Muscle of leg (tissue), 3 donors: ENCODE measurements at regions not wholly inside any gene's neighbourhood (a gene's known extent, or its start where the extent isn't known, plus 50 kb on each side); places are given as distances from the start of the nearest gene placed in this dataset.

ENCODE experiments used
- DNase-seq: peaks from one replicate; pipeline ENCODE4 v3.0.0; 2013
- H3K27ac ChIP-seq: one replicate; pipeline ENCODE4 v1.5.1; 2013; ENCODE audit warnings: mild to moderate bottlenecking, low read length, control low read depth
- H3K27me3 ChIP-seq: one replicate; pipeline ENCODE4 v1.6.1; 2013; ENCODE audit warnings: low read length; ENCODE audit not compliant: control insufficient read depth, insufficient read depth
- H3K36me3 ChIP-seq: one replicate; pipeline ENCODE4 v1.6.1; 2013; ENCODE audit warnings: low read length; ENCODE audit not compliant: control insufficient read depth, insufficient read depth
- H3K4me1 ChIP-seq: one replicate; pipeline ENCODE4 v1.6.1; 2013; ENCODE audit warnings: low read length; ENCODE audit not compliant: control insufficient read depth, insufficient read depth
- H3K4me3 ChIP-seq: one replicate; pipeline ENCODE4 v1.5.1; 2013; ENCODE audit warnings: low read length, control low read depth
- H3K9me3 ChIP-seq: replicated peaks from 2 replicates; pipeline ENCODE4 v1.6.1; 2013; ENCODE audit warnings: low read depth, low read length; ENCODE audit not compliant: control insufficient read depth
- WGBS: methylation state at CpG from one replicate; pipeline ENCODE4 v1.1.5; 2013; ENCODE audit warnings: missing lambda C conversion rate; ENCODE audit not compliant: insufficient coverage; 5-methylcytosine and 5-hydroxymethylcytosine counted together

DNA sequence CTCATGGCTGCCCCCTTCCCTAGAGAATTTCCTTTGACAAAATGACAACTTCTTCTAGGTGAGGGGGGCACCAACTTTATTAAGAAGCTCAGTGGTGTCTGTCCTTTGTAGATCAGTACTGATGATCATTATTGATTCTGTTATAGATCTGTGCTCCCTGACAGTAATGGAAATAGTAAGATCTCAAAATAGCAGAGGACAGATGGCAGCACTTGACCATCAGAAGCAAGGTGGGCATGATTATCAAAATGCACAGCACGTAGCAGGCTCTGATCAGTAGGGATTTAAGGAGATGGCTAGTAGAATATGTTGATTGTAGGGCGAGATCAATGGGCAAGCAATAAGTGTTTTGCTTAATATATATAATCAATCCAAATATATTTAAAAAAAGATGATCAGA lies 208.6 kb upstream of the HDDC2 start:
- no peaks in the 10 kb centered on the region for H3K9me3 ChIP-seq
- H3K36me3 ChIP-seq, result no peaks in the 10 kb centered on the region
- no peaks in the 10 kb centered on the region for H3K4me1 ChIP-seq
- H3K4me3 ChIP-seq, result no peak overlapping the region
- no CpG with 5 or more reads among the region's 2 CpGs for WGBS
- H3K27me3 ChIP-seq, result no peaks in the 10 kb centered on the region
- no peak for DNase-seq
- no peak overlapping the region for H3K27ac ChIP-seq

DNA sequence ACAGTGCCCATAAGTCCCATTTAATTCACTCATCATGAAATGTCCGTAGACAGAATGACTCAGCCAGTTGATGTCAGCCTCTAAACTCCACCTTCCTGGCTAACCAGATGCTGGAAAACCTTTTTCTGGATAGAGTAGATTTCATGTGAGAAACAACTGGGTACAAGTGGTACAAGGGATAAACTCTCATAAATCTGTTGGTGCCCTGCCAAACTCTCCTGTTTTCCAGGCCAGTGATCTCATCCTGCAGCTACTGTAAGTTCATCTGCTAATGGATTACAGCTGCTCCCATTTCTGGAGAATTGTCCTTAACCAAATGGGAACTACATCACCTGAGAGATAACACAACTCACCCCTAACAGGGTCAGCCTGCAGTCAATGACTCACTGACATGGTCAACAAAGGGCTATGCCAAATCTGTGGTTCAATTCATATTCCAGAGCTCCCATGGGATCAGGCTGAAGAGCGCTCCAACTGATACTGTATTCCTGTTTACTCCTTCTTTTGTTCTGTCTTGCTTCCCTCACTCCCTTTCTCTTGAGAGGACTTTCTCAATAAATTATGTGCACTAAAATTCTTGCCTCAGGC lies 210.1 kb upstream of the HDDC2 start:
- H3K4me1 ChIP-seq, result no peaks in the 10 kb centered on the region
- no peaks in the 10 kb centered on the region for H3K9me3 ChIP-seq
- no peak for DNase-seq
- no peaks in the 10 kb centered on the region for H3K36me3 ChIP-seq
- WGBS, result 75% methylated on average over 1 of the region's 2 CpGs
- H3K27me3 ChIP-seq, result no peaks in the 10 kb centered on the region
- no peak overlapping the region for H3K4me3 ChIP-seq
- H3K27ac ChIP-seq, result no peak overlapping the region

DNA sequence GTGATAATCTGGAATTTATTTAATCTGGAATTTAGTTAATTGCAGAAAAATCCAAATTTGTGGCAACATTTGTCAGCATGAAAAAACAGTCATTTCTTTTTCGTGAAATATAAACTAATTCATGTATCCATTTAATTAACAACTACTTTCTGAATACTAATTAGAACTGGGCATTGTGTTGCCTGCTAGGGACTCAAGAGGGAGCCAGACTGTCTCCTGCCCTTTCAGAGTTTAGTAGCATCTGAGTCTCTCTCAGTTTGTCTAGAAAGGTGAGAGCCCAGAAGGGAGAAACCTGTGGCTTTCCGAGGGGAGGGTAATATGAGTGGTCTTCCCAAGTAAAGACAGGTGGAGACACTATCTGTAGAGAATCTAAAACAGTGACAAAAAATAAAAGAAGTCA lies 210.9 kb upstream of the HDDC2 start:
- Histone ChIP-seq H3K4me3 (no peak overlapping the region), H3K27me3 (no peaks in the 10 kb centered on the region), H3K9me3 (no peaks in the 10 kb centered on the region), H3K4me1 (no peaks in the 10 kb centered on the region), H3K36me3 (no peaks in the 10 kb centered on the region), H3K27ac (no peak overlapping the region)
- WGBS, result no CpG with 5 or more reads among the region's 2 CpGs
- no peak for DNase-seq

GRCh38 chr6:125513978-125514377 lies 212.2 kb upstream of the HDDC2 start:
- Histone ChIP-seq H3K4me1 (no peaks in the 10 kb centered on the region), H3K36me3 (no peaks in the 10 kb centered on the region), H3K4me3 (no peak overlapping the region), H3K27me3 (no peaks in the 10 kb centered on the region), H3K27ac (no peak overlapping the region), H3K9me3 (no peaks in the 10 kb centered on the region)
- DNase-seq, result no peak

GRCh38 chr6:125516644-125517043 lies 214.9 kb upstream of the HDDC2 start:
- H3K4me3 ChIP-seq, result no peak overlapping the region
- H3K27me3 ChIP-seq, result no peaks in the 10 kb centered on the region
- DNase-seq, result no peak
- no peaks in the 10 kb centered on the region for H3K36me3 ChIP-seq
- no peak overlapping the region for H3K27ac ChIP-seq
- no CpG with 5 or more reads among the region's 3 CpGs for WGBS
- H3K4me1 ChIP-seq, result no peaks in the 10 kb centered on the region
- no peaks in the 10 kb centered on the region for H3K9me3 ChIP-seq

DNA sequence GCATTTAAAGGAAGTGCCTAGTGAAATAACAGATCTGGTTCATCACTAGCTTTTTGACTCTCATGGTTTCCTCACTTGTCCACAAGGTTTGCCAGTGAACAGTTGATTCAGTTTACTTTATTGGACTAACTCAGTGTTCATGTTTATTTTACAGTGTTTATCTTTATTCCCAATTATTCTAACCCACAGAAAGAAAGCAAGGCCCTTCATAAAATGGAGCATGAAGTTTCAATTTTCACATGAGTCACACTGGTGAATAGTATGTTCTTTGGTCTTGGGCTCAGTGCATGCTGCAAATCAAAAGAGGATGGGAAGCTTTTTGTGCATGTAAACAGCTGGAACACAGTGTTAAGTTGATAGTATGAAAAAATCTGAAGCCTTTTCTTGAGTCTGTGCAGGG lies 217.6 kb upstream of the HDDC2 start:
- no peak overlapping the region for H3K4me3 ChIP-seq
- no peak overlapping the region for H3K27ac ChIP-seq
- H3K4me1 ChIP-seq, result no peaks in the 10 kb centered on the region
- H3K9me3 ChIP-seq, result no peaks in the 10 kb centered on the region
- no peaks in the 10 kb centered on the region for H3K27me3 ChIP-seq
- no peaks in the 10 kb centered on the region for H3K36me3 ChIP-seq
- DNase-seq, result no peak

GRCh38 chr6:125524356-125524755 lies 222.6 kb upstream of the HDDC2 start:
- DNase-seq, result no peak
- Histone ChIP-seq H3K36me3 (no peaks in the 10 kb centered on the region), H3K27me3 (no peaks in the 10 kb centered on the region), H3K27ac (no peak overlapping the region), H3K4me1 (peaks cover 9% of the 10 kb centered on the region), H3K4me3 (no peak overlapping the region), H3K9me3 (no peaks in the 10 kb centered on the region)
- no CpG with 5 or more reads among the region's 2 CpGs for WGBS

DNA sequence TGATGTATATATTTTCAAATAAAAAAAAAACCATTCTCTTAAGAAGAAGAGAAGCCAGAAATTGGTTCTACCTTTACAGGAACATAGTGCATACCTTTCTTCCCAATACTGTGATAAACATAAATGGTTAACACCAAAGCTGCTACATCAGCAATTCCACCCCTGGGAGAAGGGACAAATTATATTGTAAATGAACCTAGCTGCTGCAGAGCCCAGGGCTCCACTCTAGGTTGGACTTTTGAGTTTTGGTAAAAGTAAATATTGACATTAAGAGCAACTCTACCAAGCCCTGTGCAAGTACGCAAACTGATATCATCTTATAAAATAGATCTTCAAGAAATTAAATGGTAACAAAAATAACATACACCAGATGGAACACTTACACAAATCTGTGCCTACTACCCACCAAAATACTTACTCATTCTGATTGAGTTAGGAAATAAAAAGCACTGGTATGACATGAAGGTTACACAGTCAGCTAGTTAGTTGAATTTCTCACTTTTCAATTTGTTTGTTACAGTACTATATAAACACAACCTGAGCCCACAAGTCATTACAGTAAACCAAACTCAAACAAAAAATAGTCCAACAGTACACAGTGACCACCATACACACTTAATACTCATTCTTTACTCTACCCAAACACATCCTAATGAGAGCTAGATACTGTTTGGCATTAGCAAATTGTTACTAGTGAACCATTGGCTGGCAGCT lies 223.3 kb upstream of the HEY2 start:
- Histone ChIP-seq H3K9me3 (no peaks in the 10 kb centered on the region), H3K27me3 (no peaks in the 10 kb centered on the region), H3K4me1 (peaks cover 9% of the 10 kb centered on the region), H3K4me3 (no peak overlapping the region), H3K36me3 (no peaks in the 10 kb centered on the region), H3K27ac (no peak overlapping the region)
- no CpG with 5 or more reads among the region's 1 CpG for WGBS
- DNase-seq, result no peak

- H3K36me3 ChIP-seq, result no peaks in the 10 kb centered on the region
- H3K4me1 ChIP-seq, result peaks cover 9% of the 10 kb centered on the region
- WGBS, result 9% methylated on average over 4 of the region's 6 CpGs
- H3K27ac ChIP-seq, result no peak overlapping the region
- peak; percentile 8 for DNase-seq
- no peaks in the 10 kb centered on the region for H3K9me3 ChIP-seq
- no peak overlapping the region for H3K4me3 ChIP-seq
- peaks cover under 1% of the 10 kb centered on the region for H3K27me3 ChIP-seq
Measured at GRCh38 chr6:125528621-125529041, 220.8 kb upstream of the HEY2 start.

DNA sequence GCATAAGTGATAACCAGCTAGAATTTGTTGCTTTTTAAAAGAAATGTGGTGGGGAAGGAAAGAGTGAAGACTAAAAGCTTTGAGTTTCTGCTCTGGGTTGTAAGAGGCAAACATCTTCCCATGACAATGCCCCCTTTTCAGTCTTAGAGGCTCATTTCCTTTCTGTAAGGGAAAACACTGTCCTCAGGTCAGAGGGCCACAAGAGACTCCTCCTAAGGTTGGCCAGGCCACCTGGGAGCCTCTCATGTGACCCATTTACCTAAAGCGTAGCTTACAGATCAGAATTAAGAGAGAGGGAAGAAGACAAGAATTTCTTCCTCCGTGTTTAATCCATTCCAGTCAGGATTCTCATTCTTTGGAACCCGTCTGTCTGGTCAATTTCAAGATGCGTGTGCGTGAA lies 220.4 kb upstream of the HEY2 start:
- H3K4me3 ChIP-seq, result no peak overlapping the region
- WGBS, result 88% methylated on average over 3 of the region's 5 CpGs
- peaks cover 11% of the 10 kb centered on the region for H3K4me1 ChIP-seq
- DNase-seq, result no peak
- no peak overlapping the region for H3K27ac ChIP-seq
- H3K36me3 ChIP-seq, result no peaks in the 10 kb centered on the region
- peaks cover 5% of the 10 kb centered on the region for H3K27me3 ChIP-seq
- H3K9me3 ChIP-seq, result no peaks in the 10 kb centered on the region
